Testis (tissue), 2 donors: ENCODE measurements at regions not wholly inside any gene's neighbourhood (a gene's known extent, or its start where the extent isn't known, plus 50 kb on each side); places are given as distances from the start of the nearest gene placed in this dataset.
"Not testable (repeated sequence)": the region's sequence is repeated elsewhere in the genome, so short reads cannot be mapped to it uniquely, and the experiment has no call there.

Experiments
- DNase-seq: peaks from one replicate; pipeline ENCODE4 v3.0.0-alpha.2; 2019
- H3K27ac ChIP-seq, 2 donors: fragments of 200-600 bp; sonication (generic); one replicate each; pipeline ENCODE4 v1.5.1; 2019
- H3K27me3 ChIP-seq: fragments of 200-600 bp; sonication (generic); one replicate; pipeline ENCODE4 v1.5.1; 2019
- H3K36me3 ChIP-seq: fragments of 200-600 bp; sonication (generic); one replicate; pipeline ENCODE4 v1.5.1; 2017; ENCODE audit warnings: low read depth; ENCODE audit errors: missing control alignments
- H3K4me1 ChIP-seq: fragments of 200-600 bp; sonication (generic); one replicate; pipeline ENCODE4 v1.5.1; 2019
- H3K4me3 ChIP-seq, 2 donors: fragments of 200-600 bp; sonication (generic); one replicate each; pipeline ENCODE4 v1.5.1; 2017 to 2019
- H3K9me3 ChIP-seq: fragments of 200-600 bp; sonication (generic); one replicate; pipeline ENCODE4 v1.5.1; 2017
- POLR2A ChIP-seq: fragments of 450-650 bp; IDR thresholded peaks from one replicate; pipeline ENCODE4 v1.6.1; 2017; ENCODE audit warnings: antibody characterized with exemption, mild to moderate bottlenecking, moderate library complexity
- WGBS, 2 donors: methylation state at CpG; one replicate each; pipeline ENCODE4 v1.1.5; 2018; 5-methylcytosine and 5-hydroxymethylcytosine counted together
- intact Hi-C: fragments of 100-400 bp; cut with DNase I; formaldehyde crosslinking; loops from one replicate; pipeline ENCODE4 v1.15.1; 2023; ENCODE audit warnings: low total_unique reads
- TF ChIP-seq, protein P1 (sequence below), 3 experiments: fragments of 450-650 bp in 2 of 3; fragments of 200-600 bp in 1 of 3; sonication (generic) in 1 of 3; IDR thresholded peaks; one replicate each; pipeline ENCODE4 v1.5.1; 2016 to 2019; ENCODE audit warnings: antibody characterized with exemption in 3 of 3, mild to moderate bottlenecking in 2 of 3, moderate library complexity in 1 of 3

DNA sequence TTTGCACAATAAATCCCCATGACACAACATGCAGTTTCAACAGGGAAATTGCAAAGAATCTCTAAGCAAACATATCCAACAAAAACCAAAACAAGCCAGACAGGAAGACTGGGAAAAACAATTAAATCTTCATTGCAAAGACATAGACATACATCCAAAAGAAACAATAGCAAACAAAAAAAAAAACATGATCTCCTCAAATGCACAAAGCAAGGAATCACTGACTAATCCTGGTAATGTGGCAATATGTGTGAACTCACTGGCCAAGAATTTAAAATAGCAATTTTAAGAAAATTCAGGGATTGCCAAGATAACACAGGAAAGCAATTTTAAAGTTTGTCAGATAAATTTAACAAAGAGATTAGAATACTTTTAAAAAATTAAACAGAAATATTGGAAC, 520.1 kb upstream of the SMC2 start:
- TF ChIP-seq, protein P1, sequence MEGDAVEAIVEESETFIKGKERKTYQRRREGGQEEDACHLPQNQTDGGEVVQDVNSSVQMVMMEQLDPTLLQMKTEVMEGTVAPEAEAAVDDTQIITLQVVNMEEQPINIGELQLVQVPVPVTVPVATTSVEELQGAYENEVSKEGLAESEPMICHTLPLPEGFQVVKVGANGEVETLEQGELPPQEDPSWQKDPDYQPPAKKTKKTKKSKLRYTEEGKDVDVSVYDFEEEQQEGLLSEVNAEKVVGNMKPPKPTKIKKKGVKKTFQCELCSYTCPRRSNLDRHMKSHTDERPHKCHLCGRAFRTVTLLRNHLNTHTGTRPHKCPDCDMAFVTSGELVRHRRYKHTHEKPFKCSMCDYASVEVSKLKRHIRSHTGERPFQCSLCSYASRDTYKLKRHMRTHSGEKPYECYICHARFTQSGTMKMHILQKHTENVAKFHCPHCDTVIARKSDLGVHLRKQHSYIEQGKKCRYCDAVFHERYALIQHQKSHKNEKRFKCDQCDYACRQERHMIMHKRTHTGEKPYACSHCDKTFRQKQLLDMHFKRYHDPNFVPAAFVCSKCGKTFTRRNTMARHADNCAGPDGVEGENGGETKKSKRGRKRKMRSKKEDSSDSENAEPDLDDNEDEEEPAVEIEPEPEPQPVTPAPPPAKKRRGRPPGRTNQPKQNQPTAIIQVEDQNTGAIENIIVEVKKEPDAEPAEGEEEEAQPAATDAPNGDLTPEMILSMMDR (IDR thresholded peaks at IDR 0.05) = no peak
- TF ChIP-seq POLR2A = no peak
- no peaks in the 10 kb centered on the region for H3K27me3 ChIP-seq
- intact Hi-C loops = no loop called here
- no peaks in the 10 kb centered on the region for H3K4me1 ChIP-seq
- H3K4me3 ChIP-seq = no peak overlapping the region
- no peak for DNase-seq
- no peaks in the 10 kb centered on the region for H3K36me3 ChIP-seq
- no peak overlapping the region for H3K27ac ChIP-seq
- no peaks in the 10 kb centered on the region for H3K9me3 ChIP-seq

DNA sequence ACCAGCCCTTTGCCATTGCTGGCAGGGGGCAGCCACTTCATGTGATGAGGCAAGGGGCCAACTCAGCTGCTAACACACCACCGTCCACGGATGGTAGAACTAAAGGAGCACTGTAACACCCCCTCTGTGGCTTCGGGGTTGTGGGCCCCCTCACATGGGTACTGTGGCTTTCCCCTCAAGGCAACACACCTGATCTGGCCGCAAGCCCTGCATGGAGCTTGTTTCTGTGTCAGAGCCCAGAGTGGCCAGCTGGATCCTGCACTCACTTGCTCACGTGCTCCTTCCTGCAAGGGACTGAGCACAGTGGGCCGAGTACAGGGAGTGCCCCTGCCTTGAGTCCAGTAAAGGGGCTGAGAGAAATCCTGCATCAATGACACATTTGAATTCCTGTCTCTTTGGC, 507.4 kb upstream of the SMC2 start:
- DNase-seq = no peak
- no peaks in the 10 kb centered on the region for H3K27me3 ChIP-seq
- H3K4me1 ChIP-seq = no peaks in the 10 kb centered on the region
- no peak overlapping the region for H3K27ac ChIP-seq
- WGBS, 2 donors = 86 to 88% methylated on average over 5 to 6 of the region's 6 CpGs
- TF ChIP-seq, protein P1 (IDR thresholded peaks at IDR 0.05) = no peak
- TF ChIP-seq POLR2A = no peak
- intact Hi-C loops = no loop called here
- H3K36me3 ChIP-seq = no peaks in the 10 kb centered on the region
- H3K4me3 ChIP-seq = no peak overlapping the region
- H3K9me3 ChIP-seq = no peaks in the 10 kb centered on the region

DNA sequence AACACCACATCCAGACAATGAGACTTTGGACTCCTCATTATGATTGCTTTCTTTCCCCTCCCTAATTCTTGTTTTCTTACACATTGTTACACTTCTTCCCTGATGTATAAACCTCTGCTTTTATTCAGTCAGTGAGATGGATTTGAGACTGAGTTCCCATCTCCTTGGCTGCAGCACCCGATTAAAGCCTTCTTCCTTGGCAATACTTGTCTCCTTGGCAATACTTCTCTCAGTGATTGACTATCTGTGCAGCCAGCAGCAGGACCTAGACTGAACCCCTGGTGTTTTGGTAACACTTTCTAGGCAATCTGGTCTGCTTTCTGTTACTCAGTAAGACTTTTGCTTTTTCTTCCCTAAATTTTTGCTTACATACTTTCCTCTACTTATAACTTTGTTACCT, 492.8 kb upstream of the SMC2 start:
- H3K36me3 ChIP-seq = no peaks in the 10 kb centered on the region
- H3K9me3 ChIP-seq = no peaks in the 10 kb centered on the region
- TF ChIP-seq POLR2A = no peak
- TF ChIP-seq, protein P1 (IDR thresholded peaks at IDR 0.05) = no peak
- H3K27me3 ChIP-seq = no peaks in the 10 kb centered on the region
- no peak overlapping the region for H3K4me3 ChIP-seq
- H3K4me1 ChIP-seq = no peaks in the 10 kb centered on the region
- intact Hi-C loops = no loop called here
- 46 to 52% methylated on average over 1 of the region's 1 CpG for WGBS, 2 donors
- no peak overlapping the region for H3K27ac ChIP-seq
- DNase-seq = no peak

DNA sequence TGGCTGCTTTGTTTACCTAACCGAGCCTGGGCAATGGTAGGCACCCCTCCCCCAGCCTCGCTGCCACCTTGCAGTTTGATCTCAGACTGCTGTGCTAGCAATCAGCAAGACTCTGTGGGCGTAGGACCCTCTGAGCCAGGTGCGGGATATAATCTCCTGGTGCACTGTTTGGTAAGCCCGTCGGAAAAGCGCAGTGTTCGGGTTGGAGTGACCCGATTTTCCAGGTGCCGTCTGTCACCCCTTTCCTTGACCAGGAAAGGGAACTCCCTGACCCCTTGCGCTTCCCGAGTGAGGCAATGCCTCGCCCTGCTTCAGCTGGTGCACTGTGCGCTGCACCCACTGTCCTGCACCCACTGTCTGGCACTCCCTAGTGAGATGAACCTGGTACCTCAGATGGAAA, 482.2 kb upstream of the SMC2 start:
- intact Hi-C loops, H3K36me3 ChIP-seq, H3K9me3 ChIP-seq, H3K27me3 ChIP-seq, H3K4me3 ChIP-seq, H3K4me1 ChIP-seq, H3K27ac ChIP-seq, DNase-seq: not testable (repeated sequence)
- 94% methylated on average over 14 of the region's 14 CpGs for WGBS, 2 donors

DNA sequence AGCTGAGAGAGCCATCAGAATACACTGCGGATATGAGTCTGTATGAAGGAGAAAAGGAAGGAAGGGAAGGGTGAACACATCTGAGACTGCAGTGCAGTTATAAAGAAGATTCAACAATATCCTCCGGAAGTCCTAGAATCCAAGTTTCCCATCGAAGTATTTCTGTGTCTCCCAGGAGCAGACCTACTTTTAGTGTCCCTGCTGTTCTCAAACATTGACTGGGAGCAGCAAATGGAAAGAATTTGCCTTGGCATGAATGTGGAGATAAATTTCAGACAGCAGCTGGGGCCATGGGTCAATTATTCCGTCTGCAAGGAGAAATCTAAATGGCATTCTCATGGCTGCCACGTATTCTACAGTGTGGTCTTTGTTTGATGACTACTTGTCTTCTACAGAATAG, 478.1 kb upstream of the SMC2 start:
- no peak for TF ChIP-seq POLR2A
- TF ChIP-seq, protein P1 (IDR thresholded peaks at IDR 0.05) = no peak
- DNase-seq = no peak
- H3K27ac ChIP-seq = no peak overlapping the region

More for the DNA sequence above, 478.1 kb upstream of the SMC2 start:
- intact Hi-C loops = no loop called here
- Histone ChIP-seq H3K4me3 (no peak overlapping the region), H3K27me3 (no peaks in the 10 kb centered on the region), H3K4me1 (no peaks in the 10 kb centered on the region), H3K36me3 (no peaks in the 10 kb centered on the region), H3K9me3 (no peaks in the 10 kb centered on the region)
- WGBS, 2 donors = 55 to 65% methylated on average over 5 of the region's 5 CpGs
